HL-60 (cell line): ENCODE measurements at regions not wholly inside any gene's neighbourhood (a gene's known extent, or its start where the extent isn't known, plus 50 kb on each side); places are given as distances from the start of the nearest gene placed in this dataset.

Experiments used
- DNase-seq, 2 experiments: peaks; one replicate each; pipeline ENCODE4 v3.0.0-alpha.2; 2010 to 2020; ENCODE audit warnings: low read depth in 1 of 2, low spot score in 1 of 2
- H3K27ac ChIP-seq: fragments of 250-450 bp; sonication (Bioruptor Pico); replicated peaks from 2 replicates; pipeline ENCODE4 v1.5.1; 2020; ENCODE audit warnings: mild to moderate bottlenecking, moderate library complexity
- H3K27me3 ChIP-seq: fragments of 250-450 bp; sonication (Bioruptor Pico); 2 replicates; pipeline ENCODE4 v1.5.1; 2021; ENCODE audit warnings: mild to moderate bottlenecking, moderate library complexity; ENCODE audit not compliant: insufficient read depth, poor library complexity, severe bottlenecking
- H3K4me3 ChIP-seq: replicated peaks from 2 replicates; pipeline ENCODE4 v1.5.1; 2011; ENCODE audit warnings: mild to moderate bottlenecking, control low read depth, low read length; ENCODE audit not compliant: insufficient read depth
- GABPA ChIP-seq: IDR thresholded peaks from 2 replicates; pipeline ENCODE4 v1.6.1; 2012; ENCODE audit warnings: low read depth
- POLR2AphosphoS5 ChIP-seq: IDR thresholded peaks from 2 replicates; pipeline ENCODE4 v1.6.1; 2012; ENCODE audit warnings: low read depth
- SPI1 ChIP-seq: IDR thresholded peaks from 2 replicates; pipeline ENCODE4 v1.6.1; 2012; ENCODE audit warnings: low read depth, mild to moderate bottlenecking, borderline replicate concordance
- TF ChIP-seq, protein P1 (sequence below): IDR thresholded peaks from 2 replicates; pipeline ENCODE4 v1.6.1; 2012; ENCODE audit warnings: low read depth; ENCODE audit not compliant: insufficient replicate concordance
- TF ChIP-seq, protein P2 (sequence below): IDR thresholded peaks from one replicate; pipeline ENCODE4 v1.5.1; 2011; ENCODE audit warnings: low read length, control low read depth, inconsistent platforms; ENCODE audit not compliant: insufficient read depth

DNA sequence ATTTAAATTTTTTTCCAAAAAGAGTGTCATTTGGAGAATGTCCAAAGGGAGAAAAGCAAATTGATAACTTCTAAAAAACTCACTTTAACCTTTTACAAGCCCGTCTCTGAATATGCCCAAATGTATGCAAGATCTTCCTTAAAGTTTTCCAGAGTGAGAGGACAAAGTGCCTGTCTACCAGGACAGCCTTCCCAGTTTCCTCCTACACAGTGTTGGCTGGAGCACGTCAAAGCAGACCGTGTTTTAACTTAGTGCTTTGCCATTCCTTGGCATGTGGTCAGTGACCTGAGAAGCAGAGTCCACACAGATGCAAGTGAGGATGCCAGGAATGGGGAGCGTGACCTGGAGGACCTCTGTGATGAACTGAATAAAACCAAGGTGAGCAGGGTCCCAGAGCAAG lies 245.7 kb downstream of the FAM43A start:
- TF ChIP-seq SPI1 (no peak), POLR2AphosphoS5 (no peak), GABPA (no peak)
- TF ChIP-seq, protein P1, sequence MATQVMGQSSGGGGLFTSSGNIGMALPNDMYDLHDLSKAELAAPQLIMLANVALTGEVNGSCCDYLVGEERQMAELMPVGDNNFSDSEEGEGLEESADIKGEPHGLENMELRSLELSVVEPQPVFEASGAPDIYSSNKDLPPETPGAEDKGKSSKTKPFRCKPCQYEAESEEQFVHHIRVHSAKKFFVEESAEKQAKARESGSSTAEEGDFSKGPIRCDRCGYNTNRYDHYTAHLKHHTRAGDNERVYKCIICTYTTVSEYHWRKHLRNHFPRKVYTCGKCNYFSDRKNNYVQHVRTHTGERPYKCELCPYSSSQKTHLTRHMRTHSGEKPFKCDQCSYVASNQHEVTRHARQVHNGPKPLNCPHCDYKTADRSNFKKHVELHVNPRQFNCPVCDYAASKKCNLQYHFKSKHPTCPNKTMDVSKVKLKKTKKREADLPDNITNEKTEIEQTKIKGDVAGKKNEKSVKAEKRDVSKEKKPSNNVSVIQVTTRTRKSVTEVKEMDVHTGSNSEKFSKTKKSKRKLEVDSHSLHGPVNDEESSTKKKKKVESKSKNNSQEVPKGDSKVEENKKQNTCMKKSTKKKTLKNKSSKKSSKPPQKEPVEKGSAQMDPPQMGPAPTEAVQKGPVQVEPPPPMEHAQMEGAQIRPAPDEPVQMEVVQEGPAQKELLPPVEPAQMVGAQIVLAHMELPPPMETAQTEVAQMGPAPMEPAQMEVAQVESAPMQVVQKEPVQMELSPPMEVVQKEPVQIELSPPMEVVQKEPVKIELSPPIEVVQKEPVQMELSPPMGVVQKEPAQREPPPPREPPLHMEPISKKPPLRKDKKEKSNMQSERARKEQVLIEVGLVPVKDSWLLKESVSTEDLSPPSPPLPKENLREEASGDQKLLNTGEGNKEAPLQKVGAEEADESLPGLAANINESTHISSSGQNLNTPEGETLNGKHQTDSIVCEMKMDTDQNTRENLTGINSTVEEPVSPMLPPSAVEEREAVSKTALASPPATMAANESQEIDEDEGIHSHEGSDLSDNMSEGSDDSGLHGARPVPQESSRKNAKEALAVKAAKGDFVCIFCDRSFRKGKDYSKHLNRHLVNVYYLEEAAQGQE: no peak
- TF ChIP-seq, protein P2, sequence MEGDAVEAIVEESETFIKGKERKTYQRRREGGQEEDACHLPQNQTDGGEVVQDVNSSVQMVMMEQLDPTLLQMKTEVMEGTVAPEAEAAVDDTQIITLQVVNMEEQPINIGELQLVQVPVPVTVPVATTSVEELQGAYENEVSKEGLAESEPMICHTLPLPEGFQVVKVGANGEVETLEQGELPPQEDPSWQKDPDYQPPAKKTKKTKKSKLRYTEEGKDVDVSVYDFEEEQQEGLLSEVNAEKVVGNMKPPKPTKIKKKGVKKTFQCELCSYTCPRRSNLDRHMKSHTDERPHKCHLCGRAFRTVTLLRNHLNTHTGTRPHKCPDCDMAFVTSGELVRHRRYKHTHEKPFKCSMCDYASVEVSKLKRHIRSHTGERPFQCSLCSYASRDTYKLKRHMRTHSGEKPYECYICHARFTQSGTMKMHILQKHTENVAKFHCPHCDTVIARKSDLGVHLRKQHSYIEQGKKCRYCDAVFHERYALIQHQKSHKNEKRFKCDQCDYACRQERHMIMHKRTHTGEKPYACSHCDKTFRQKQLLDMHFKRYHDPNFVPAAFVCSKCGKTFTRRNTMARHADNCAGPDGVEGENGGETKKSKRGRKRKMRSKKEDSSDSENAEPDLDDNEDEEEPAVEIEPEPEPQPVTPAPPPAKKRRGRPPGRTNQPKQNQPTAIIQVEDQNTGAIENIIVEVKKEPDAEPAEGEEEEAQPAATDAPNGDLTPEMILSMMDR: no peak
- Histone ChIP-seq H3K27me3 (no peaks in the 10 kb centered on the region), H3K27ac (no peak overlapping the region), H3K4me3 (no peak overlapping the region)
- DNase-seq: no peak

DNA sequence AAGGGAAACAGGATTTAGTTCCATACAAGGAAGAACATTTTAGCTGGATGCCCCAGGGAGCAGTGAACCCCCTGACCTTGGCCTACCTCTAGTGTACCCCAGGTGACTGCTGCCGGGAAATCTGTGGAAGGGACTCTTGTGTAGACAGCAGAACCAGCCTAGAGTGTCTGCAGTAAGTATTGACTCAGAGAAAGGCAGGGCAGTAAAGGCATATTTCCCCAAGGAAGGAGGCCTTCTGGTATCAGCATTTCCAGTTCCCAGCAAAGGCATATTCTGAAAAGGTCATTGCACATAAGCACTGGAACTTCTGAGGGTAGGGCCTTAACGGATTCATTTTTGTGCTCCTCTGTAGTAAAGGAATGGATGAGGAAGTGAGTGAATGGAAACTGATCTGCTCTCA lies 246.2 kb downstream of the FAM43A start:
- TF ChIP-seq SPI1: no peak
- TF ChIP-seq POLR2AphosphoS5: no peak
- TF ChIP-seq, protein P2: no peak
- TF ChIP-seq, protein P1: no peak
- no peak for TF ChIP-seq GABPA
- H3K27me3 ChIP-seq: no peaks in the 10 kb centered on the region
- H3K4me3 ChIP-seq: no peak overlapping the region
- no peak for DNase-seq
- no peak overlapping the region for H3K27ac ChIP-seq

DNA sequence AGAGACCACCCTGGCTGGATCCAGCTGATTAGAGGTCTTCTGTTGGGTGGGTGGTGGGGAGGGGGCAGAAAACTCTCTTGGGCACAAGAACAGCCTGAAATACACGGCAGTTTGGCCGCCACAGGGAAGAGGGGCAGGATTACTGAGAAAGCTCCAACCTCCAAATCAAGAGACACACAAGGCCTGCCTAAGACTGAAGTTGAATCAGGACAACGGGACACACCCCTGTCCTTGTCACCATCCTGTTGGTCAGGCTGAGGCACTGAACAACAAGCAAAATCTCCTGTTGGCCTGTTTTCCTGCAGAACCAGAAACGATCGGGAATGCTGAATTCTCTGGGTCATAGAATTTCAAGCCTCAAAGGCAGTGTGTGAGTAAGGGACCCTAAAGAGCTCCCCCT lies 247.8 kb downstream of the FAM43A start:
- Histone ChIP-seq H3K4me3 (no peak overlapping the region), H3K27me3 (no peaks in the 10 kb centered on the region), H3K27ac (no peak overlapping the region)
- no peak for DNase-seq
- TF ChIP-seq POLR2AphosphoS5 (no peak), SPI1 (no peak), GABPA (no peak)
- TF ChIP-seq, protein P1: no peak
- TF ChIP-seq, protein P2: no peak
